ENCODE measurements at regions not wholly inside any gene's neighbourhood (a gene's known extent, or its start where the extent isn't known, plus 50 kb on each side); places are given as distances from the start of the nearest gene placed in this dataset.

DNA sequence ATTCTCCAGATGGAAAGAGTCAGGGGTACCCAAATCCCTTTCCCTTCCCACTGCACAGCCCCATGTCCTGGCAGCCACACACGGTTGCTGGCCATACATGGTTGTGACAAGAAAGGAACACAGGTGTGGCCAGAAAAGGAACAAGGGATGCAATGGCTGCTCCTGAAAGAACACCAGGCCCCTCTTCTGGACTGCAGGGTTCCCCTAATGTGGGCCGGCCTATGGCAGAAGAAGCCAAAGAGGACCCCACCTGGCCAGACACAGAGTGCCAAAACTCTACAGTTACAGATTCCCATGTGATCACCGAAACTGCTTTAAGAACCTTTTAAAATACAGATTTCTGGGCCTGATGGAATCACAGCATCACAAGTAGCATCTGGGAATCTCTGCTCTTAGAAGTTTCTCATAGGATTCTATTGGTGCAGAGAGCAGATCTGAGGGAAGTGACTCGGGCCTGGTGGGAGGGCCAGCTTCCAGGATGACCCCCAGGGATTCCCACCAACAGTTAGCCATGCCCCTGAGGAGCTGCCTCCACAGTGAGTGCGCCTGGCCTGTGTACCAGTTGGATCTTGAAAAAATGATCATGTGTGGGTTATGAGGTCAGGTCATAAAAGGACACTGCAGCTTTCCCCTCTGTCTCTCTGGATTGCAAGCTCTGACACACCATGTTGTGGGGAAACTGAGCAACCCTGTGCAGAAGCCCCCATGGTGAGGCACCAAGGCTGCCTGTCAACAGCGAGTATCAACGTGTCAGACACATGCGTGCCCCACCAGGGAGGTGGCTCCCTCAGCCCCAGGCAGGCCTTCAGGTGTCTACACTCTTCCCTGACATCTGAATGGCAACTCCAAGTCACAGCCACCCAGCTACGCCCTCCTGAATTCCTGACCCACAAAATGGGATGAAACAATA lies 89.6 kb upstream of the LANCL2 start:
- 79% methylated on average over 9 of the region's 9 CpGs for WGBS

DNA sequence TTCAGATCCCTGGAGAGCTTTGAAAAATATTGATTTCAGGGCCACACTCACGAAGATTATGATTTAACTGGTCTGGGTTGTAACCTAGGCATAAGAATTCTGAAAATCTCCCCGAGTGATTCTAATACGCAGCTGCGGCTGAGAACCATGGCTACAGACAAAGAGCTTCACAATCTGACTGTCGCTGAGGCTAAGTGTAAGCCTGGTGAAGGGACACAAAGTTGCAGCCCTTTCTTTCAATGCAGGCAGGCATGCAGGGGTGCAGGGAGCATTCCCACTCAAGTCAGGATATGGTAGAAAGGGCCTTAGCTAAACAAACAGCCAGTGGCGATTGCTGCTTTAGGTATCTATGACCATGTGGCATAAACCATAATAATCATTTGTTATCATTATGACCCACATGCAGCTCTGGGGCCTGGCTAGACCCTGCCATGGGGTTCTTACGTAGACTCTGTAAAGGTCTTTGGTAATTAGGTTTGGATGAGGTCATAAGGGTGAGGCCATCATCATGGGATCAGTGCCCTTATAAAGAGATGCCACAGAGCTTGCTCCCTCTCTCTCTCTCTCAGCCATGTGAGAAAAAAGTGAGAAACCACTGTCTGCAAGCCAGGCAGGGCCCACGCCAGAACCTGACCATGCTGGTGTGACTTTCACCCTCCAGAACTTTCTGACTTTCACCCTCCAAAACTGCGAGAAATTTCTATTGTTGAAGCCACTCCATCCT lies 88.4 kb upstream of the LANCL2 start:
- Histone ChIP-seq H3K27ac (ENCODE audit: low read depth in 1 of 2, low read length in 1 of 2) (no peak overlapping the region), H3K36me3 (ENCODE audit: control insufficient read depth in 2 of 2, insufficient read depth in 2 of 2, low read length in 1 of 2) (no peaks in the 10 kb centered on the region), H3K4me1 (ENCODE audit: control insufficient read depth in 2 of 2, insufficient read depth in 2 of 2, low read length in 2 of 2) (no peaks in the 10 kb centered on the region), H3K27me3 (ENCODE audit: control insufficient read depth in 2 of 2, insufficient read depth in 1 of 2, low read length in 1 of 2) (no peaks in the 10 kb centered on the region), H3K9me3 (ENCODE audit: control insufficient read depth in 2 of 2, insufficient read depth in 1 of 2, low read length in 1 of 2) (no peaks in the 10 kb centered on the region), H3K4me3 (ENCODE audit: low read length in 2 of 2) (no peak overlapping the region)
- DNase-seq (ENCODE audit: low read depth in 6 of 9, low spot score in 9 of 9): no peak
- WGBS: 91% methylated on average over 9 of the region's 9 CpGs

More for the DNA sequence above, 89.6 kb upstream of the LANCL2 start:
- DNase-seq (ENCODE audit: low read depth in 6 of 9, low spot score in 9 of 9): no peak
- no peak overlapping the region for H3K27ac ChIP-seq (ENCODE audit: low read depth in 1 of 2, low read length in 1 of 2)
- H3K27me3 ChIP-seq (ENCODE audit: control insufficient read depth in 2 of 2, insufficient read depth in 1 of 2, low read length in 1 of 2): no peaks in the 10 kb centered on the region
- no peaks in the 10 kb centered on the region for H3K9me3 ChIP-seq (ENCODE audit: control insufficient read depth in 2 of 2, insufficient read depth in 1 of 2, low read length in 1 of 2)
- H3K36me3 ChIP-seq (ENCODE audit: control insufficient read depth in 2 of 2, insufficient read depth in 2 of 2, low read length in 1 of 2): no peaks in the 10 kb centered on the region
- H3K4me3 ChIP-seq (ENCODE audit: low read length in 2 of 2): no peak overlapping the region
- H3K4me1 ChIP-seq (ENCODE audit: control insufficient read depth in 2 of 2, insufficient read depth in 2 of 2, low read length in 2 of 2): no peaks in the 10 kb centered on the region

DNA sequence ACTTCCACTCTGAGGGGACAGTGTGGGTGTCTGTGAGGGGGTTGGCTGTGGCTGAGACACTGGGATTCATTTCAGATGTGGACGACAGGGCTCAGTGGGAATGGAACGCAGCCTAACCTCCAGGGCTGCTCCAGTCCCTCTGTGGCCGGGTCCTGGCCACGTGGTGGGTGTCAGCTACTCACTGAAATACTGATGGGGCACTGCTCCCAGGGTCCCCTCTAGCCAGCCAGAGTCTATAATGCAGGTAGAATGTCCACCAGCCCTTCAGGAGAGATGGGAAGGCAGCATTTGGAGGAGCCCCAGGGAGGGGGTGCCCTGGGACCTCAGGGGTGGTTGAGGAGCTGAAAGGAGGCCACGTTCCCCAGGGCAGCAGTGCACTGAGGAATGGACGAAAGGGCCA lies 87.2 kb upstream of the LANCL2 start:
- Histone ChIP-seq H3K9me3 (ENCODE audit: control insufficient read depth in 2 of 2, insufficient read depth in 1 of 2, low read length in 1 of 2) (no peaks in the 10 kb centered on the region), H3K27ac (ENCODE audit: low read depth in 1 of 2, low read length in 1 of 2) (no peak overlapping the region), H3K36me3 (ENCODE audit: control insufficient read depth in 2 of 2, insufficient read depth in 2 of 2, low read length in 1 of 2) (no peaks in the 10 kb centered on the region), H3K4me3 (ENCODE audit: low read length in 2 of 2) (no peak overlapping the region), H3K27me3 (ENCODE audit: control insufficient read depth in 2 of 2, insufficient read depth in 1 of 2, low read length in 1 of 2) (no peaks in the 10 kb centered on the region), H3K4me1 (ENCODE audit: control insufficient read depth in 2 of 2, insufficient read depth in 2 of 2, low read length in 2 of 2) (no peaks in the 10 kb centered on the region)
- no peak for DNase-seq (ENCODE audit: low read depth in 6 of 9, low spot score in 9 of 9)
- 88% methylated on average over 6 of the region's 6 CpGs for WGBS

DNA sequence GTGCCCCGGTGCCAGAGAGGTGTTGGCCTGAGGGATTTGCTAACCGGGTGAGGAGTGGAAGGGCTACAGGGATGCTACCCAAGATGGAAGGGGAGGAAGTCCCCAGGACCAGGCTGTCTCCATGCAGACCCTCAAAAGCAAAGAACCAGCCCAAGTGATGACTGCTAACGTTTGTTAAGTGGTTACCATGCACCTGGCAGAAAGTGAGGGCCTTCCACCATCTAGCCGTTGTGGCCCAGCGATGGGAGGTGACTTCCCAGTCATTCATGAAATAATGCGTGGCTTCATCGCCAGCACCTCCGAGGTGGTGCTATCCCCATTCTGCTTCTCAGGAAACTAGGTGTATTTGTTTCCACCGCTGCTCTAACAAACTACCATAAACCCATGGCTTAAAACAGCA lies 86.8 kb upstream of the LANCL2 start:
- H3K27me3 ChIP-seq (ENCODE audit: control insufficient read depth in 2 of 2, insufficient read depth in 1 of 2, low read length in 1 of 2): no peaks in the 10 kb centered on the region
- no peaks in the 10 kb centered on the region for H3K9me3 ChIP-seq (ENCODE audit: control insufficient read depth in 2 of 2, insufficient read depth in 1 of 2, low read length in 1 of 2)
- H3K4me1 ChIP-seq (ENCODE audit: control insufficient read depth in 2 of 2, insufficient read depth in 2 of 2, low read length in 2 of 2): no peaks in the 10 kb centered on the region
- no peak for DNase-seq (ENCODE audit: low read depth in 6 of 9, low spot score in 9 of 9)
- H3K36me3 ChIP-seq (ENCODE audit: control insufficient read depth in 2 of 2, insufficient read depth in 2 of 2, low read length in 1 of 2): no peaks in the 10 kb centered on the region
- WGBS: 89% methylated on average over 9 of the region's 9 CpGs
- no peak overlapping the region for H3K4me3 ChIP-seq (ENCODE audit: low read length in 2 of 2)
- H3K27ac ChIP-seq (ENCODE audit: low read depth in 1 of 2, low read length in 1 of 2): no peak overlapping the region

DNA sequence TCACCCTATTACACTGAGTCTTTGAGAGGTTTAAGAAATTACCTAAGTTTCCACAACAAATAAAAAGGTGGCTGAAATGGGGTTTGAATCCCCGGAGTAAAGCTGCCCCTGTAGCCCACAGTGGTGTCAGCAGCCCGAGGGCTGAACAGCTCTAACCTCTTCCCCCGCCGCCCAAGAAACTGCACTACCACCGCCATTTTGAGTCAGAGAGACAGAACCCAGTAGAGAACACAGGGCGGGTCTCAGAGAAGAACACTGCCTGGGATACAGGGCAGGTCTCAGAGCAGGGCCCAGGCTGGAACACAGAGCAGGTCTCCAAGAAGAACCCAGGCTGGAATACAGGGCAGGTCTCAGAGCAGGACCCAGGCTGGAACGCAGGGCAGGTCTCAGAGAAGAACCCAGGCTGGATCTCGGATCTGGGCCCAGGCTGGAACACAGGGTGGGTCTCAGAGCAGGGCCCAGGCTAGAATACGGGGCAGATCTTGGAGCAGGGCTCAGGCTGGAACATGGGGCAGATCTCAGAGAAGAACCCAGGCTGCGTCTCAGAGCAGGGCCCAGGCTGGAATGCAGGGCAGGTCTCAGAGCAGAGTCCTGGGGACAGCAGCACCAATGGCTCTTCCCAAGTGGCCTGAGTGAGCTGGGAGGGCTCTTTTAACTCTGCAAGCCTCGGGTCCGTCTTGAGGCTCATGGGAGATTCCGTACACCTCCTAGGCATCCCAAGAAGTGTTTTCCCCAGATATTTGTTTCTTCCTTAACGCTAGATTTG lies 85.9 kb upstream of the LANCL2 start:
- Histone ChIP-seq H3K36me3 (ENCODE audit: control insufficient read depth in 2 of 2, insufficient read depth in 2 of 2, low read length in 1 of 2) (no peaks in the 10 kb centered on the region), H3K4me1 (ENCODE audit: control insufficient read depth in 2 of 2, insufficient read depth in 2 of 2, low read length in 2 of 2) (no peaks in the 10 kb centered on the region), H3K4me3 (ENCODE audit: low read length in 2 of 2) (no peak overlapping the region), H3K9me3 (ENCODE audit: control insufficient read depth in 2 of 2, insufficient read depth in 1 of 2, low read length in 1 of 2) (no peaks in the 10 kb centered on the region), H3K27ac (ENCODE audit: low read depth in 1 of 2, low read length in 1 of 2) (no peak overlapping the region), H3K27me3 (ENCODE audit: control insufficient read depth in 2 of 2, insufficient read depth in 1 of 2, low read length in 1 of 2) (no peaks in the 10 kb centered on the region)
- DNase-seq (ENCODE audit: low read depth in 6 of 9, low spot score in 9 of 9): no peak
- 91% methylated on average over 14 of the region's 14 CpGs for WGBS

- Histone ChIP-seq H3K4me3 (ENCODE audit: low read length in 2 of 2) (no peak overlapping the region), H3K27ac (ENCODE audit: low read depth in 1 of 2, low read length in 1 of 2) (no peak overlapping the region), H3K9me3 (ENCODE audit: control insufficient read depth in 2 of 2, insufficient read depth in 1 of 2, low read length in 1 of 2) (no peaks in the 10 kb centered on the region), H3K36me3 (ENCODE audit: control insufficient read depth in 2 of 2, insufficient read depth in 2 of 2, low read length in 1 of 2) (no peaks in the 10 kb centered on the region), H3K27me3 (ENCODE audit: control insufficient read depth in 2 of 2, insufficient read depth in 1 of 2, low read length in 1 of 2) (no peaks in the 10 kb centered on the region), H3K4me1 (ENCODE audit: control insufficient read depth in 2 of 2, insufficient read depth in 2 of 2, low read length in 2 of 2) (no peaks in the 10 kb centered on the region)
- peak; percentile 44 to 81 (median 58) for DNase-seq (ENCODE audit: low read depth in 6 of 9, low spot score in 9 of 9)
- 8% methylated on average over 3 of the region's 3 CpGs for WGBS
Measured at GRCh38 chr7:55280031-55280454, 85.1 kb upstream of the LANCL2 start.

DNA sequence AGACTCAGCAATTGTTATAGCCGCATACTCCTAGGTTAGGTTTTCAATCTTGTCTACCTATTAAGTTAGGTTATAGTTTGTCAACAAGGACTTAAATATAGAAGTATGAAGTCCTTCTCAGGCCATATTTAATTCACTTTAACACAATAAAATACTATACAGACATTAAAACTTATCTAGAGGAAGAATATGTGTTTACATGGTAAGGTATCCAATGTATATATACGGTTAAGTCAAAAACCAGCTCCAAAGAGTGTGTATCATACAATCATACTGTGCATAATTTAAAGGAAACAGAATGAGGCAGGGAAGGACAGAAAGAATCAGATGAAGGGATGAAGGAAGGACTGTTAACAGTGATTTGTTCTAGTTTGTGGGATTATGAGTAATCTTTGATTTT lies 79.5 kb upstream of the LANCL2 start:
- no peaks in the 10 kb centered on the region for H3K36me3 ChIP-seq (ENCODE audit: control insufficient read depth in 2 of 2, insufficient read depth in 2 of 2, low read length in 1 of 2)
- no peak overlapping the region for H3K27ac ChIP-seq (ENCODE audit: low read depth in 1 of 2, low read length in 1 of 2)
- no peaks in the 10 kb centered on the region for H3K9me3 ChIP-seq (ENCODE audit: control insufficient read depth in 2 of 2, insufficient read depth in 1 of 2, low read length in 1 of 2)
- WGBS: 97% methylated on average over 2 of the region's 2 CpGs
- no peak for DNase-seq (ENCODE audit: low read depth in 6 of 9, low spot score in 9 of 9)
- no peaks in the 10 kb centered on the region for H3K4me1 ChIP-seq (ENCODE audit: control insufficient read depth in 2 of 2, insufficient read depth in 2 of 2, low read length in 2 of 2)
- H3K4me3 ChIP-seq (ENCODE audit: low read length in 2 of 2): no peak overlapping the region
- H3K27me3 ChIP-seq (ENCODE audit: control insufficient read depth in 2 of 2, insufficient read depth in 1 of 2, low read length in 1 of 2): no peaks in the 10 kb centered on the region

DNA sequence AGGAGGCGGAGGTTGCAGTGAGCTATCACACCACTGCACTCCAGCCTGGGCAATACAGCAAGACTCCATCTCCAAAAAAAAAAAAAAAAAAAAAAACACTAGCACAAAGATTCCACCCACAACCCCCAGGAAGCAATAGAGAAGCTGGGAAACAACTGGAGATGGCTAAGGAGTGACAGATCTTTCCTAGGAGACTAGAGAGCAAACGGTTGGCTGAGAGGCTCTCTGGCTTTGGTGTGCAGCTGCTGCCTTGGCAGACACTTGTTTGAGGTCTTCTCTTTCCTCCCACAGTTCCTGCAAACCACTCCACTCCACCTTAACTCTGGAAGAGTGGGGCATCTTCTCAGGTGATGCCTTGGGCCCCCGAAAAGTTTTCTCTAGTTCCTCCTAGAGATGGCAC lies 78.5 kb upstream of the LANCL2 start:
- 89% methylated on average over 3 of the region's 3 CpGs for WGBS
- Histone ChIP-seq H3K27me3 (ENCODE audit: control insufficient read depth in 2 of 2, insufficient read depth in 1 of 2, low read length in 1 of 2) (no peaks in the 10 kb centered on the region), H3K36me3 (ENCODE audit: control insufficient read depth in 2 of 2, insufficient read depth in 2 of 2, low read length in 1 of 2) (no peaks in the 10 kb centered on the region), H3K9me3 (ENCODE audit: control insufficient read depth in 2 of 2, insufficient read depth in 1 of 2, low read length in 1 of 2) (no peaks in the 10 kb centered on the region), H3K4me3 (ENCODE audit: low read length in 2 of 2) (no peak overlapping the region), H3K27ac (ENCODE audit: low read depth in 1 of 2, low read length in 1 of 2) (no peak overlapping the region), H3K4me1 (ENCODE audit: control insufficient read depth in 2 of 2, insufficient read depth in 2 of 2, low read length in 2 of 2) (no peaks in the 10 kb centered on the region)
- DNase-seq (ENCODE audit: low read depth in 6 of 9, low spot score in 9 of 9): no peak

All from thymus (tissue), 11 donors.